ENCODE measurements at regions not wholly inside any gene's neighbourhood (a gene's known extent, or its start where the extent isn't known, plus 50 kb on each side); places are given as distances from the start of the nearest gene placed in this dataset.

- TF ChIP-seq, protein P1, sequence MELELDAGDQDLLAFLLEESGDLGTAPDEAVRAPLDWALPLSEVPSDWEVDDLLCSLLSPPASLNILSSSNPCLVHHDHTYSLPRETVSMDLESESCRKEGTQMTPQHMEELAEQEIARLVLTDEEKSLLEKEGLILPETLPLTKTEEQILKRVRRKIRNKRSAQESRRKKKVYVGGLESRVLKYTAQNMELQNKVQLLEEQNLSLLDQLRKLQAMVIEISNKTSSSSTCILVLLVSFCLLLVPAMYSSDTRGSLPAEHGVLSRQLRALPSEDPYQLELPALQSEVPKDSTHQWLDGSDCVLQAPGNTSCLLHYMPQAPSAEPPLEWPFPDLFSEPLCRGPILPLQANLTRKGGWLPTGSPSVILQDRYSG (CRISPR knock-in tag; IDR thresholded peaks at IDR 0.05) = no peak
- TF ChIP-seq ZNF136 (CRISPR knock-in tag; IDR thresholded peaks at IDR 0.05; ENCODE audit: low read depth) = no peak
- TF ChIP-seq, protein P2, sequence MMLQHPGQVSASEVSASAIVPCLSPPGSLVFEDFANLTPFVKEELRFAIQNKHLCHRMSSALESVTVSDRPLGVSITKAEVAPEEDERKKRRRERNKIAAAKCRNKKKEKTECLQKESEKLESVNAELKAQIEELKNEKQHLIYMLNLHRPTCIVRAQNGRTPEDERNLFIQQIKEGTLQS (CRISPR knock-in tag; IDR thresholded peaks at IDR 0.05) = no peak
These were observed 1390.3 kb downstream of the RAPGEF2 start (continued) for GRCh38 chr4:160493206-160493605.

GRCh38 chr4:160495356-160495755 lies 1392.5 kb downstream of the RAPGEF2 start:
- intact Hi-C loops (cut with micrococcal nuclease; ENCODE audit: unreplicated experiment) = no loop called here
- BruUV-seq (replicated peaks) = no TSS peak
- Histone ChIP-seq H3K4me2 (ENCODE audit: low read depth, low read length) (no peak overlapping the region), H3K4me1 (ENCODE audit: insufficient read depth, low read length) (no peaks in the 10 kb centered on the region), H3K27ac (ENCODE audit: extremely low read length, insufficient read depth, low read length) (no peak overlapping the region), H4K20me1 (ENCODE audit: insufficient read depth, low read length) (no peaks in the 10 kb centered on the region), H3K4me3 (replicated peaks in 1 of 3; ENCODE audit: insufficient read depth in 1 of 3, low read depth in 2 of 3, low read length in 3 of 3) (no peak overlapping the region), H3K9ac (ENCODE audit: insufficient read depth, low read depth, low read length) (no peak overlapping the region), H3K9me3 (ENCODE audit: low read length) (peaks cover 7% of the 10 kb centered on the region; the same call in 1 of the 2 replicates), H2AFZ (ENCODE audit: low read length) (no peak overlapping the region), H3K36me3 (replicated peaks in 1 of 2; ENCODE audit: control insufficient read depth in 1 of 2, insufficient read depth in 2 of 2, low read length in 2 of 2) (no peaks in the 10 kb centered on the region), H3K27me3 (ENCODE audit: control insufficient read depth in 1 of 2, insufficient read depth in 2 of 2, low read length in 2 of 2) (no peaks in the 10 kb centered on the region), H3K79me2 (ENCODE audit: insufficient read depth, low read length) (no peaks in the 10 kb centered on the region)
- WGBS (ENCODE audit: low lambda C conversion rate) = 0% methylated on average over 2 of the region's 2 CpGs
- TF ChIP-seq ZNF33B (CRISPR knock-in tag; IDR thresholded peaks at IDR 0.05) (no peak), ZNF703 (CRISPR knock-in tag; IDR thresholded peaks at IDR 0.05; ENCODE audit: borderline replicate concordance) (no peak), TCF7L2 (IDR thresholded peaks at IDR 0.05; ENCODE audit: low read depth, low read length) (no peak), KAT2B (IDR thresholded peaks at IDR 0.05; ENCODE audit: borderline replicate concordance, low read depth, low read length) (no peak), ZNF564 (CRISPR knock-in tag; IDR thresholded peaks at IDR 0.05) (no peak), SSRP1 (CRISPR knock-in tag; IDR thresholded peaks at IDR 0.05) (no peak), MED8 (CRISPR knock-in tag; IDR thresholded peaks at IDR 0.05; ENCODE audit: insufficient replicate concordance) (no peak), CEBPG (CRISPR knock-in tag; IDR thresholded peaks at IDR 0.05) (no peak), ZNF713 (CRISPR knock-in tag; IDR thresholded peaks at IDR 0.05) (no peak), TCF12 (IDR thresholded peaks at IDR 0.05) (no peak), TCF12 (CRISPR knock-in tag; IDR thresholded peaks at IDR 0.05) (no peak)
- ChIA-PET POLR2A (no interaction called here), CTCF (ENCODE audit: low intra/inter-chr PET ratio, low total read pairs) (no interaction called here)
- FAIRE-seq (no peak), ATAC-seq (no peak), DNase-seq (ENCODE audit: low spot score) (no peak)
- in situ Hi-C loops (cut with HindIII; ENCODE audit: extremely low pct_ligation_motif_present, low pct_unique_long_range_greater_than_20kb) = no loop called here
